ENCODE measurements at regions not wholly inside any gene's neighbourhood (a gene's known extent, or its start where the extent isn't known, plus 50 kb on each side); places are given as distances from the start of the nearest gene placed in this dataset.
"Not testable (repeated sequence)": the region's sequence is repeated elsewhere in the genome, so short reads cannot be mapped to it uniquely, and the experiment has no call there.

DNA sequence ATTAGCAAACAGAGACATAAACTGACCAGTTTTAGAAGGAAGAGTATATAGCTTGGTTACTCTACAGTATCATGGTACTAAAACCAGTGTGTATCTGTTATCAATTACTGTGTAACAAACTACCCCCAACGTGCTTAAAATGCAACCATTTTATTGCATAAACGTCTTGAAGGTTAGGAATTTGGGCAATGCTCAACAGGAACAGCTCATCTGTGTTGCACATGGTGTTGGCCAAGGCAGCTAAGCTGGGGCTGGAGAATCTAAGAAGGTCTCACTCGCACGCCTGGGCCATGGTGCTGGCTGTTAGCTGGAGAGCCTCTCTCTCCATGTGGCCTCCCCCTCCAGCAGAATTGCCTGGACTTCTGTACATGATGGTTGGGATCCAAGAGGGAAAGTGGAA is 81.2 kb upstream of the THBS1 start:
- FAIRE-seq = no peak
- DNase-seq (ENCODE audit: insufficient read length, low spot score) = no peak

- DNase-seq (ENCODE audit: insufficient read length, low spot score) = no peak
- no peak for FAIRE-seq
Observed at GRCh38 chr15:39501366-39502081, 79.4 kb upstream of the THBS1 start.

- no peak for FAIRE-seq
Observed at GRCh38 chr15:39502082-39502447, 78.8 kb upstream of the THBS1 start.

DNA sequence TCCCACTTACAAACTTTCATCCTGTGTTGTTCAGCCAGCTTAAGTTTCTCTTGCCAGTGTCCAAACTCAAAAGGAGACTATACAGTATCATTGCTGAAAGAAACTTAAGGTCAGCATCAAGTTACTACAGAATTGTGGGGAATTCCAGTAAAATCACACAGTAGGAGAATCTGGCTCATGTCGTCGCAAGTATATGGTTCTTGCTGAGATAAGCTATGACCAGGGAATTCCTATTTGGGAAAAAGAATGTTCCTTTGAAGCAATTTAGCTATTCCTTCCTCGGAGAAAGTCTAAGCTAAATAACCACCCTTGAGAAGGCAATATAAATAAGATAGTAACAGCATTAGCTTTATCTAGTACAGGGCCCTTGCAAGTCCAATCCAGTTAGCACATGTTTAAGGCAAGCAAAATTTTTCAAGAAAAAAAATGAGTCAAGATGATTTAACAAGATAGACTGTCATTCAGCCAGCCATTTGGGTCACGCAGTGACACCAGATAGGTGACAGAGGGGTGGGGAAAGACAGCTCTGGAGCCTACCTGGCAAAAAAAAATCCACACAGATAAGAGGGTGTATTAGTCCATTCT is 78.2 kb upstream of the THBS1 start:
- DNase-seq (ENCODE audit: insufficient read length, low spot score) (no peak), FAIRE-seq (no peak)

More at GRCh38 chr15:39502082-39502447, 78.8 kb upstream of the THBS1 start:
- DNase-seq (ENCODE audit: insufficient read length, low spot score) = no peak

GRCh38 chr15:39503526-39503925 is 77.4 kb upstream of the THBS1 start:
- FAIRE-seq (no peak), DNase-seq (ENCODE audit: insufficient read length, low spot score) (no peak)

DNA sequence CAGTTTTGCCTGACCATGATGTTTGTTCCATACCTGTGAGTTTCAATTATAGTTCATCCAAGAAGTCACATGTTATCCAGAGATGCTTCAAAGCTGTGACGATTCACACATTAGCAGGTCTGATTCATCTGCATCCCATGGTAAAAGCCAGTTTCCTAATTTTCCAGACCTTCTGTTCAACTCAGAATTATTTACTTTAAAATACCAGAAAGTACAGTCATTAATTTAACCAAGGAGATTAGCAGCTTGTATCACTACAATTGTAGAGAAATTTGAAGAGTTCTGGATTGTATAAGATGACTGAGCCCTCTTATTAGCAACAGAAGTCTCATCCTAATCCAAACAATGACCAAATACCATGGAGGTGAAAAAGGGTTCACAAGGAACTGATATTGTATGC is 76.1 kb upstream of the THBS1 start:
- FAIRE-seq (no peak), DNase-seq (ENCODE audit: insufficient read length, low spot score) (no peak)

GRCh38 chr15:39506146-39506545 is 74.7 kb upstream of the THBS1 start:
- DNase-seq (ENCODE audit: insufficient read length, low spot score) (no peak), FAIRE-seq (no peak)

DNA sequence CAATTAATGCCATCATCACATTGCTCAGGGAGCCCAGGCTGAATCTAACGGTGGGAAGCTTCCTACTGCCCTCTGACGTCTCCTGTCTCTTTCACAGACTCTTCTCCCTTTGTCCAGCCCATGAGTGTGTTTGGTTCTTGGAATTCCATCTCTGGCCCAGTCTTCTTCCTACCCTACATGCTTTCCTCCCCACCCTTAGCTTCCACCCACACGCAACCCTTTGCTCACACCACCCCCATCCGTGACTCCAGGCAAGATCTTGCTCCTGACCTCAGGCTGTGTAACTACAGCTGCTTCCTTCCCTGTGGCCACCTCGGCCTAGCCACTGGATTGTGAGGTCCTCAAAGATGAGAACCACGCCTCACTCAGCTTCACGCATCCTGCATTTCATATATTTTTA is 72.3 kb upstream of the THBS1 start:
- no peak for FAIRE-seq
- no peak for DNase-seq (ENCODE audit: insufficient read length, low spot score)

GRCh38 chr15:39510001-39510701 is 70.7 kb upstream of the THBS1 start:
- FAIRE-seq (no peak), DNase-seq (ENCODE audit: insufficient read length, low spot score) (no peak)

- FAIRE-seq (peak; percentile 44), DNase-seq (ENCODE audit: insufficient read length, low spot score) (peak; percentile 62)
Observed at GRCh38 chr15:39511000-39511915, 69.6 kb upstream of the THBS1 start.

DNA sequence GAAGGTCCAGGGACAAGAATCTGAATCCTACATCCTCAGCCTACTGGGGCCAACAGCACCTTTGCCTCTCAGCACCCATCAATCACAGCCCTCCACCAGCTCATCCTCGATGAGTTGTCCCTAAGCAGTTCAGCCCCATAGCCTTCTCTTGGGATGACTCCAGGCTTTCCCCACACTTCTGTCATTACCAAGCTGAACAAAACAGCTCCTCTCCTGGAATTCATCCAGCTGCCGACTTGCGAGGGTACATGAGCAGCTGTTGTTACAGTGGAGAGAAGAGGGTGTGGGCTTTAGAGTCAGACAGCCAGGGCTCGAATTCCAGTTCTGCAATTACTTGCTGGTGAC is 69.0 kb upstream of the THBS1 start:
- no peak for FAIRE-seq

GRCh38 chr15:39512643-39513042 is 68.2 kb upstream of the THBS1 start:
- FAIRE-seq (no peak), DNase-seq (ENCODE audit: insufficient read length, low spot score) (no peak)

More for the DNA sequence above, 69.0 kb upstream of the THBS1 start:
- DNase-seq (ENCODE audit: insufficient read length, low spot score) = peak; percentile 5

- FAIRE-seq (no peak), DNase-seq (ENCODE audit: insufficient read length, low spot score) (no peak)
Observed at GRCh38 chr15:39513936-39514335, 66.9 kb upstream of the THBS1 start.

DNA sequence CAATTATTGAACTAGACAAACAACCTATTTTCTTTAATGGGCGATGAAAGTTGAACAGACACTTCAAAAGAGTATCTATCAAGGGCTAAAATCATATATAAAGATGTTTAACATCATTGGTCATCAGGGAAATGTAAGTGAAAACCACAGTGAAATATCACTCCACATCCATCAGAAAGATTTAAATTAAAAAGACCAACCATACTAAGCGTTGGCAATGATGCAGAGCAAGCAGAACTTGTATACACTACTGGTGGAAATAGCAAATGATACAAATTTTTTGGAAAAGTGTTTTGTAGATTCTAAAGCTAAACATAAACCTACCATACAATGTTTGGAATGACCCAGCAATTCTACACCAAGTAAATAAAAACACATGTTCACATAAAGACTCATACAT is 65.9 kb upstream of the THBS1 start:
- no peak for FAIRE-seq
- no peak for DNase-seq (ENCODE audit: insufficient read length, low spot score)

GRCh38 chr15:39515765-39516164 is 65.1 kb upstream of the THBS1 start:
- FAIRE-seq (no peak), DNase-seq (ENCODE audit: insufficient read length, low spot score) (no peak)

- no peak for FAIRE-seq
- DNase-seq (ENCODE audit: insufficient read length, low spot score) = no peak
Observed at GRCh38 chr15:39517122-39517855, 63.6 kb upstream of the THBS1 start.

DNA sequence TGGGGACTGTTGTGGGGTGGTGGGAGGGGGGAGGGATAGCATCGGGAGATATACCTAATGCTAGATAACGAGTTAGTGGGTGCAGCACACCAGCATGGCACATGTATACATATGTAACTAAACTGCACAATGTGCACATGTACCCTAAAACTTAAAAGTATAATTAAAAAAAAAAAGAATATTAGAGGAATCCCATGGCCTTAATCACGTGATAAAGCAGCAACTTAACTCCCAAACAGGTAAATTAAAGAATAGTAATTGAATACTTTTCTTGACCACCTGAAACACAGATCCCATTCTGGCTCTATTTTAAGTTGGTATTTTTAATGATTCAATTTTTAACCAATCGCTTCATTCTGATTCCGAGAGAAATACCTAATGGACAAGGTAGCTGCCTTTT is 56.9 kb upstream of the THBS1 start:
- not testable (repeated sequence) for FAIRE-seq; DNase-seq (ENCODE audit: insufficient read length, low spot score)

GRCh38 chr15:39529457-39529856 is 51.4 kb upstream of the THBS1 start:
- DNase-seq (ENCODE audit: insufficient read length, low spot score) (no peak), FAIRE-seq (no peak)

DNA sequence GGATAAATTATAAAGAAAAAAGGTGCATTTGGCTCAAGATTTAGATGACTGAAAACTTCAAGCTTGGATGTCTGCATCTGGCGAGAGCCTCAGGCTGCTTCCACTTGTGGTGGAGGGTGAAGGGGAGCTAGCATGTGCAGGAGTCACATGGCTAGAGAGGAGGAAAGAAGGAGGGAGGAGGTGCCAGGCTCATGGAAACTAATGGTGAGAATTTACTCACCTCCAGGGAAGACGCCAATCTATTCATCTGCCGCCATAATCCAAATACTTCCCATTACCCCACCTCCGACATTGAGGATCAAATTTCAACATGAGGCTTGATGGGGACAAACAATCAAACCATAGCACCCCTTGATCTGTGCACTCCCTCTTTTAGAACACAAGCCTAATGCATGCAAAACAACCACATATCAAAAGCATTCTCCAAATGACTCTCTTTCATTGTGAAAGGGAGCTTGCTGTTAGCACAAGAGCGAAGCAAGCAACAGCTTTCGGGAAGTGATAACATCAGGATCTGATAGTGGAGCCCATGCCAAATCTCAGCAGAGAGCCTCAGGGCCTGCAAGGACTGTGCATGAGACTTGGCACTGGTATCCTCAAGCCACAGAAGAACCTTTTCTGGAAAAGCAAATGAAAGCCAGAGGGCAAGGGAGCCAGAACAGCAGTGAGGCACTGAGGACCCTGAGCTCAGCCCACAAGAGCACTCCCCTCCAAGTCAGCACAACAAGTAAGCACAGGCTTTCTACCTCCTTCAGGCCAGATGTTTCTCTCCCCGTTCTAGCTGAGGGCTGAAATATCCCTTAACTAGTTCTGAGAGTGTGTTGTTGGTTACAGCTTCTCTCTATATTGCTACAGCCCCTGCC is 50.2 kb upstream of the THBS1 start:
- no peak for DNase-seq (ENCODE audit: insufficient read length, low spot score)
- no peak for FAIRE-seq

All from HTR-8/SVneo (cell line).